ENCODE measurements at regions not wholly inside any gene's neighbourhood (a gene's known extent, or its start where the extent isn't known, plus 50 kb on each side); places are given as distances from the start of the nearest gene placed in this dataset.
"Not testable (repeated sequence)": the region's sequence is repeated elsewhere in the genome, so short reads cannot be mapped to it uniquely, and the experiment has no call there.

GRCh38 chr16:85202631-85203461 is 90.6 kb upstream of the CIBAR2 start:
- DNase-seq (ENCODE audit: low spot score), result no peak

GRCh38 chr16:85203462-85203813 is 91.2 kb upstream of the CIBAR2 start:
- DNase-seq (ENCODE audit: low spot score), result no peak

DNA sequence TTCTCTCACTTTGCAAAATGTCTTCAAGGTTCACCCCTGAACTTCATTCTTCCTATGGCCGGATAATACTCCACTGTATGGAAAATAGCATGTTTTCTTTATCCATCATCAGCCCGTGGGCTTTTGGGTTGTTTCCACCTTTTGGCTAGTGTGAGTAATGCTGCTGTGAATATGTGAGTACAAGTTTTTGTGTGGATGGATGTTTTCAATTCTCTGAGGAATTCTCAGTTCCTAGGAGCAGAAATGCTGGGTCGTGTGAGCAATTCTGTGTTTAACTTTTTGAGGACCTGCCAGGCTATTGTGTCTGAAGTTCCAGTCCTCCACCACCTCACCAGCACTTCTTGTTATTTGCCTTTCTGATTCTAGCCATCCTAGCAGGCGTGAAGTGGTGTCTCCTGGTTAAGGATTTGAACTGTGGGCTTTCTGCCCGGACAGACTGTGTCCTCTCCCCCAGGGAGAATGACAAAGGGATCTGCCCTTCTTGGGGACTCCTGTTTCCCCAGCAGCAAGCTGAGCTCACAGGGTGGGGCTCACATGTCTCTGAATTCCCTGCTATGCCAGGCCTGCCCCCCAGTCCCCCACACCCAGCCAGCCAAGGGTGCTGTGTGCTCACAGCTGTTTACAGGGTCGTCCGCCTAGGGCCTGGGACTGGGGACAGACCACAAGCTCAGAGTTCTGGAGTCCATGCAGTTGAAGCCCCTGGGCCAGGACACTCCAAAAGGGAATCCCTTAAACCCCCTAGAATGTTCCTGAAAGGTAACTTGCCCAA is 92.2 kb upstream of the CIBAR2 start:
- DNase-seq (ENCODE audit: low spot score), result no peak

GRCh38 chr16:85205257-85205656 is 93.0 kb upstream of the CIBAR2 start:
- DNase-seq (ENCODE audit: low spot score), result not testable (repeated sequence)

DNA sequence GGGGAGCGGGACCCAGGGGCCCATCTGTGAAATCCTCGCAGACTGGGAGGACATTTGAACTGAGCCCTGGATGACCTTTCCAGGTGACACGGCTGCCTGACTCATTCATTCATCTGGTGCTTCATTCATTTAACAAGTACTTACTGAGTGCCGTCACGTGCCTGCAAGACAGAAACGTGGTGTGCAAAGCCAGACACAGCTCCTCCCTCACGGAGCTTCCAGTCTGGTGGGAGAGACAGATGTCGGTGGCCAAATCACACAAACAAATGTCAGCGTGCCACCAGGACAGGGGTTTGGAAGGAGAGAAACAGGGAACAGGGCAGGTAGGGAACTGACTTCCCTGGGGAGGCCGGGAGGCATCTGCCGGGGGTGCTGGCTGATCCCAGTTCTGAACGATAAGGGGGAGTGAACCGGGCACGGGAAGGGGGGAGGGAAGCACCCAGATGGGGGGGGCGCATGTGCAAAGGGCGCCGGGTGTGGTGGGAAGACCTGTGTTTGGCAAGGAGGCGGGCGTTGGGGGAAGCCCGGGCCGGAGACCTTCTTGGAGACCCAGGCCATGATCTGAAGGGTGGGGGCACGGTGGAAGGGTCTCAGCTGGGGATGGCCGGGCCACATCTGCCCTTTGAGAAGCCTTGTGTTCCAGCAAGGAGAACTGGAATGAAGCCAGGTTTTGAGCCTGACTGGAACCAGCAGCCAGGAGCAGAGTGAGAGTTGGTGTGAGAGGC is 93.6 kb upstream of the CIBAR2 start:
- no peak for DNase-seq (ENCODE audit: low spot score)

GRCh38 chr16:85206472-85207356 is 94.4 kb upstream of the CIBAR2 start:
- DNase-seq (ENCODE audit: low spot score), result no peak

- no peak for DNase-seq (ENCODE audit: low spot score)
Observed at GRCh38 chr16:85207357-85207921, 95.2 kb upstream of the CIBAR2 start.

- DNase-seq (ENCODE audit: low spot score), result no peak
Observed at GRCh38 chr16:85208181-85208580, 95.9 kb upstream of the CIBAR2 start.

DNA sequence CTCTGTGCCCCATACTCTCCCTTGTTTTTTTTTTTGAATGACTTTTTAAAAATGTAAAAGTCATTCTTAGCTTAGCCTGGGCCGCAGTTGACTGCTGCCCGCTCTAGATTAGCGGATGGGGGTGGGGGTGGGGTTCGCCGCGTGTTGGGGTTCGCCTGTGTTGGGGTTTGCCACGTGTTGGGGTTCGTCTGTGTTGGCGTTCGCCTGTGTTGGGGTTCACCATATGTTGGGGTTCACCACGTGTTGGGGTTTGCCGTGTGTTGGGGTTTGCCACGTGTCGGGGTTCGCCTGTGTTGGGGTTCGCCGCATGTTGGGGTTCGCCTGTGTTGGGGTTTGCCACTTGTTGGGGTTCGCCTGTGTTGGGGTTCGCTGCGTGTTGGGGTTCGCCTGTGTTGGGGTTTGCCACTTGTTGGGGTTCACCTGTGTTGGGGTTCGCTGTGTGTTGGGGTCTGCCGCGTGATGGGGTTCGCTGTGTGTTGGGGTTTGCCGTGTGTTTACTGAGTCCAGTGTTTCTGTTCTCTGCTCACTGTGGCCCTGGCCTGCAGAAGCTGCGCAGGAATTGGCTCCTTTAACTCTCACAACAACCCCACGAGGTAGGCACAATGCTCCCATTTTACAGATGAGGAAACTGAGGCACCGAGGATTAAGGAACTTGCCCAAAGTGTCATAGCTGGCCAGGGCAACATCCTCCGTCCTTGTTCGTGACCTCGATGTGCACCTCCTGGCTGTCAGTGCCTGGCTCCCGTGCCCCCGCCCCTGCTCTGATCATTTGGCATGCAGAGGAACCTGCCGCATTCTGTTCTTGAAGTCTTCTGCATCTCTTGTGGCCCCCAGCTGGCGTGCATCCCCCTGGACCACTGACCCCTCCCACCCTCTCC is 96.6 kb upstream of the CIBAR2 start:
- no peak for DNase-seq (ENCODE audit: low spot score)

DNA sequence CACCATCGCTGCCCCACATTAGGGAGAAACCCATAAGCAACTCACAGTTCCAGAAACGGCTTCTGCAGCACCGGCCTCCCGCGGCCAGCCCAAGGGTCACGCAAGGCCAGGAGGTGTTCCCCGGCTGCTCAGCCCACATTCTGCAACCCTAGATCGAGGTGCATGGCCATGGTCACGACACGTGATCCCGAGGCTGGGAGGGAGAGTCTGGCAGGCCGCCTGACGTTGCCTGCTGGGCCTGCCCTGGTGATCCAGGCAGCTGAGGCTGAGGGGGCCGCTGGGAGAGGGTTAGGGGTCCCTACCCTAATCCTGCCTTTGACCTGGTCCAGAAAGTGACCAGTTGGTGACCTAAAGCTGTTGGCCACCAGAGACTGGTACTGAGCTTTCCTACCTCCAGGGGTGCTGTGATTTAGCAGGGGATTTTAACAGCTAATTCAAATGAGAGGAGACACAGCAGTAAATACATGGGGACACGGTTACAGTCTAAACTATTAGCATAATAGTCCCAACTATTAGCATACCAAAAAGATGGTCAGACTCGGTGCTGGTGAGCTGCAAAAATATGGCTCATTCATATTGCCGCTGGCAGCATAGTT is 97.4 kb upstream of the CIBAR2 start:
- no peak for DNase-seq (ENCODE audit: low spot score)

GRCh38 chr16:85210423-85211169 is 98.3 kb upstream of the CIBAR2 start:
- DNase-seq (ENCODE audit: low spot score), result no peak

- DNase-seq (ENCODE audit: low spot score), result no peak
Observed at GRCh38 chr16:85211271-85211801, 99.1 kb upstream of the CIBAR2 start.

GRCh38 chr16:85213926-85214675 is 101.8 kb upstream of the CIBAR2 start:
- DNase-seq (ENCODE audit: low spot score), result no peak

- DNase-seq (ENCODE audit: low spot score), result no peak
Observed at GRCh38 chr16:85215478-85216118, 103.3 kb upstream of the CIBAR2 start.

- DNase-seq (ENCODE audit: low spot score), result no peak
Observed at GRCh38 chr16:85216522-85217375, 104.5 kb upstream of the CIBAR2 start.

DNA sequence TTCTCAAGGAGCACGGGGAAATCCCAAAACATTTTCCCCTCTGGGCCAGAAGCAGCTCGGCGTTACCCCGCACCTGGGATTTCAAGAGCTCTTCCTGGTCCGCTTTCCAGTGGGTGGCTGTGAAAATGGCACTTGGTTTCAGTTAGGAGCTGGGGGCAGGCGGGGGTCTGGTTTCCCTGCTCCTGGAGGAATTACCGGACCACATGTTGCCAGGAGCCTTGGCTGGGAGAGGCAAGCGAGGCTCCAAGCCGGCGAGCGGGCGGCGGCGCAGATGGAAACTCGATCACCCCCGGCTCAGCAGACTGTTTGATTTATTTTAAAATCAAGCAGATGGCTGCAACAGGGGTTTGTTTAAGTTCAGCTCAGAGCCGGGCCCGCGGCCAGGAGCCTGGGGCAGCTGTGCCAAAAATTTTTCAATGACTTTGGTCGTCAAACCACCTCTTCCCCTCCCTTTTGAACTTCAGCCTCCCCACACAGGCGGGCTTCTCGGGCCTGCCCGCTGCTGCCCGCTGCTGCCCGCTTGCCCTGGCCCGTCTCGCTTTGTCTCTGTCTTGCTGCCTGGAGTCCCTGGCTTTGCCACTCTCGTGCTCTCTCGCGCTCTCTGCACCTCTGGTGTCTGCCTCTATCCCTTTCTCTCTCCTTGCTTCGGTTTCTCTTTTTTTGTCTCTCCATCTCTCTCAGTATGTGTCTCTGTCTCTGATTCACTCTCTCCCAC is 108.0 kb upstream of the CIBAR2 start:
- no peak for DNase-seq (ENCODE audit: low spot score)
